Osteoblast (primary cell): ENCODE measurements at regions not wholly inside any gene's neighbourhood (a gene's known extent, or its start where the extent isn't known, plus 50 kb on each side); places are given as distances from the start of the nearest gene placed in this dataset.
"Not testable (repeated sequence)": the region's sequence is repeated elsewhere in the genome, so short reads cannot be mapped to it uniquely, and the experiment has no call there.

Experiments
- DNase-seq: peaks from one replicate; pipeline ENCODE4 v3.0.0; 2011; ENCODE audit warnings: low spot score, mixed read lengths; ENCODE audit not compliant: insufficient read length; ENCODE audit errors: missing footprints
- H2AFZ ChIP-seq: 2 replicates; pipeline ENCODE4 v1.6.0; 2011; ENCODE audit warnings: mild to moderate bottlenecking, low read length
- H3K27ac ChIP-seq: 2 replicates; pipeline ENCODE4 v1.5.1; 2011; ENCODE audit warnings: mild to moderate bottlenecking, low read depth, low read length, moderate library complexity
- H3K27me3 ChIP-seq: 2 replicates; pipeline ENCODE4 v1.6.0; 2012; ENCODE audit warnings: mild to moderate bottlenecking, control low read depth, inconsistent platforms, low read length, moderate library complexity; ENCODE audit not compliant: insufficient read depth
- H3K36me3 ChIP-seq: 2 replicates; pipeline ENCODE4 v1.5.1; 2011; ENCODE audit warnings: mild to moderate bottlenecking, low read length, control low read depth, moderate library complexity; ENCODE audit not compliant: insufficient read depth
- H3K4me1 ChIP-seq: 2 replicates; pipeline ENCODE4 v1.5.1; 2011; ENCODE audit warnings: mild to moderate bottlenecking, low read length, control low read depth, moderate library complexity; ENCODE audit not compliant: insufficient read depth
- H3K4me2 ChIP-seq: 2 replicates; pipeline ENCODE4 v1.6.0; 2011; ENCODE audit warnings: mild to moderate bottlenecking, low read length; ENCODE audit not compliant: insufficient read depth
- H3K4me3 ChIP-seq: fragments of 200-600 bp; sonication (generic); 3 replicates; pipeline ENCODE4 v1.5.1; 2012; ENCODE audit warnings: mild to moderate bottlenecking, low read length, inconsistent platforms; ENCODE audit not compliant: insufficient read depth
- H3K79me2 ChIP-seq: 2 replicates; pipeline ENCODE4 v1.6.0; 2012; ENCODE audit warnings: mild to moderate bottlenecking, low read length, control low read depth, inconsistent platforms; ENCODE audit not compliant: insufficient read depth
- H3K9me3 ChIP-seq: 2 replicates; pipeline ENCODE4 v1.5.1; 2011; ENCODE audit warnings: low read depth, low read length, control low read depth
- H4K20me1 ChIP-seq: 2 replicates; pipeline ENCODE4 v1.6.0; 2012; ENCODE audit warnings: mild to moderate bottlenecking, low read length, control low read depth; ENCODE audit not compliant: insufficient read depth
- TF ChIP-seq, protein P1 (sequence below): IDR thresholded peaks from 2 replicates; pipeline ENCODE4 v1.5.1; 2011; ENCODE audit warnings: mild to moderate bottlenecking, low read depth, low read length, moderate library complexity; ENCODE audit errors: extremely low read depth

DNA sequence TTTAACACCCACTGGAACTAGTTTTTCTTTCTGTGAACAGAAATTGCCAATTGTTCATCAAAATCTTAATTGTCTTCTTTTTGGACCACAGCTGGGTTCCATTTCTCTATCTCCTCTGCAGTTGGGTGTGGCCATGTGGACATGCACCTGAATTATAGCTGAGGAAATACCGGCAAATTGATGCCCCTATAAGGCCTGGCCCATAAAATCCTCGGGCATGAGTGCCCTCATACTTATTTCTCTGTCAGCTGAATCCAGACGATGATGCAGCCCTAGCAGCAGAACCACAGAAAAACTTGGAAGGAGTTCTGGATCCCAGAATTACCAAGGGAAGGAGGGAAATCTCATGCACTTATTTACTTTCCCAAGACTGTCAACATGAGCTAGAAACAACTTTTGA is 249.0 kb downstream of the CYRIA start:
- Histone ChIP-seq H3K4me3 (no peak overlapping the region), H4K20me1 (no peaks in the 10 kb centered on the region), H3K4me1 (no peaks in the 10 kb centered on the region), H3K9me3 (peaks cover 6% of the 10 kb centered on the region), H3K36me3 (no peaks in the 10 kb centered on the region), H3K27me3 (no peaks in the 10 kb centered on the region), H3K4me2 (no peak overlapping the region), H2AFZ (no peak overlapping the region), H3K79me2 (no peaks in the 10 kb centered on the region), H3K27ac (no peak overlapping the region)
- TF ChIP-seq, protein P1, sequence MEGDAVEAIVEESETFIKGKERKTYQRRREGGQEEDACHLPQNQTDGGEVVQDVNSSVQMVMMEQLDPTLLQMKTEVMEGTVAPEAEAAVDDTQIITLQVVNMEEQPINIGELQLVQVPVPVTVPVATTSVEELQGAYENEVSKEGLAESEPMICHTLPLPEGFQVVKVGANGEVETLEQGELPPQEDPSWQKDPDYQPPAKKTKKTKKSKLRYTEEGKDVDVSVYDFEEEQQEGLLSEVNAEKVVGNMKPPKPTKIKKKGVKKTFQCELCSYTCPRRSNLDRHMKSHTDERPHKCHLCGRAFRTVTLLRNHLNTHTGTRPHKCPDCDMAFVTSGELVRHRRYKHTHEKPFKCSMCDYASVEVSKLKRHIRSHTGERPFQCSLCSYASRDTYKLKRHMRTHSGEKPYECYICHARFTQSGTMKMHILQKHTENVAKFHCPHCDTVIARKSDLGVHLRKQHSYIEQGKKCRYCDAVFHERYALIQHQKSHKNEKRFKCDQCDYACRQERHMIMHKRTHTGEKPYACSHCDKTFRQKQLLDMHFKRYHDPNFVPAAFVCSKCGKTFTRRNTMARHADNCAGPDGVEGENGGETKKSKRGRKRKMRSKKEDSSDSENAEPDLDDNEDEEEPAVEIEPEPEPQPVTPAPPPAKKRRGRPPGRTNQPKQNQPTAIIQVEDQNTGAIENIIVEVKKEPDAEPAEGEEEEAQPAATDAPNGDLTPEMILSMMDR: no peak
- DNase-seq: no peak

DNA sequence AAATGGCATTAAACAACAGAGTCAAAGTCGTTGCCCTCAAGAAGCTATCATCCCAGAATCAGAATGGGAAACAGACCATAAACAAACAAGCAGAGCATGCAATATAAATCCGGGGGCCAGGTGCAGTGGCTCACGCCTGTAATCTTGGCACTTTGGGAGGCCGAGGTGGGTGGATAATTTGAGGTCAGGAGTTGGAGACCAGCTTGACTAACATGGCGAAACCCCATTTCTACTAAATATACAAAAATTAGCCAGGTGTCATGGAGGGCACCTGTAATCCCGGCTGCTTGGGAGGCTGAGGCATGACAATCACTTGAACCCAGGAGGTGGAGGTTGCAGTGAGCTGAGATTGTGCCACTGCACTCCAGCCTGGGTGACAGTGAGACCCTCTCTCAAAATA is 249.8 kb downstream of the CYRIA start:
- not testable (repeated sequence) for DNase-seq, H3K9me3 ChIP-seq, H3K4me3 ChIP-seq, H4K20me1 ChIP-seq, H3K36me3 ChIP-seq, H2AFZ ChIP-seq, H3K27ac ChIP-seq, H3K79me2 ChIP-seq, H3K27me3 ChIP-seq, H3K4me2 ChIP-seq, H3K4me1 ChIP-seq

DNA sequence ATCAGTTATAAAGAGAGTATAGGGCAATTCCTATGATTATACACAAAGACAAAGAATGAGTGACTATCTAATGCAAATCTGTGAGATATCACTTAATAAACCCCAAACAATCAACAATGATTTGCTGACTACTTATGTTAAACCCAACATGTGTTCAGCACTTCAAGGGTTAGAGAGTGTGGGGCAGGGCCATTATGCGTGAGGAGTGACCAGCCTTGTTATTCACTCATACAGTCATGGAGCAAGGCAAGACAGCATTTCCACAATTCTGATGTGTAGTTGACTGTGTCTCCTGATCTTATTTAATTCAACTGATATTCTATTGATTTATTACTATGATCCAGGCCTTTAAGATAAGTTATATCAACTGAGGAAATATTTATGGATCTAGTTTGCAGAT is 251.7 kb downstream of the CYRIA start:
- Histone ChIP-seq H3K4me3 (no peak overlapping the region), H3K79me2 (no peaks in the 10 kb centered on the region), H3K27me3 (no peaks in the 10 kb centered on the region), H3K9me3 (peaks cover 5% of the 10 kb centered on the region), H4K20me1 (no peaks in the 10 kb centered on the region), H3K36me3 (no peaks in the 10 kb centered on the region), H3K4me2 (no peak overlapping the region), H2AFZ (no peak overlapping the region), H3K27ac (no peak overlapping the region), H3K4me1 (no peaks in the 10 kb centered on the region)
- TF ChIP-seq, protein P1: no peak
- DNase-seq: no peak

DNA sequence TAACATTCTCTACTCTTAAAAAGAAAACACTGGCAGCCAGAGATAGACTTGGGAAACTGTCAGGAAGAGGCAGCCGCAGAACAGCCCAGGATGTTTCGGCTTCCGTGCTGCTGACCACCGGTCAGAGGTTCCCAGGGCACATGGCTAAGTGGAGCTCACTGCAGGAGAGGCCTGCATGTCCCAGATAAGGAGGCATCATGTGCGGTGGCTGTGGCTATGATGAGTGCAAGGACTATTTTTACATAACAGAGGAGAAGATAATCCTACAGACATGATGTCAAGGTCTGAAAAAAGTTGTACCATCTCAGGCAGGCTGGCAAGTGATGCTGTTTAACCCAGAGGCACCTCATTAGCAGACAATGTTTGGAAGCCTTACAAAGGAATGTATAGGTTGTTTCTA is 252.3 kb downstream of the CYRIA start:
- Histone ChIP-seq H3K9me3 (peaks cover 5% of the 10 kb centered on the region), H3K4me3 (no peak overlapping the region), H3K27ac (no peak overlapping the region), H3K4me2 (no peak overlapping the region), H3K27me3 (no peaks in the 10 kb centered on the region), H2AFZ (no peak overlapping the region), H3K79me2 (no peaks in the 10 kb centered on the region), H4K20me1 (no peaks in the 10 kb centered on the region), H3K4me1 (no peaks in the 10 kb centered on the region), H3K36me3 (no peaks in the 10 kb centered on the region)
- DNase-seq: no peak
- TF ChIP-seq, protein P1: no peak
